ENCODE measurements at regions not wholly inside any gene's neighbourhood (a gene's known extent, or its start where the extent isn't known, plus 50 kb on each side); places are given as distances from the start of the nearest gene placed in this dataset.
A peak's percentile ranks its signal among the peaks of the same experiment; 100 is the strongest.

DNA sequence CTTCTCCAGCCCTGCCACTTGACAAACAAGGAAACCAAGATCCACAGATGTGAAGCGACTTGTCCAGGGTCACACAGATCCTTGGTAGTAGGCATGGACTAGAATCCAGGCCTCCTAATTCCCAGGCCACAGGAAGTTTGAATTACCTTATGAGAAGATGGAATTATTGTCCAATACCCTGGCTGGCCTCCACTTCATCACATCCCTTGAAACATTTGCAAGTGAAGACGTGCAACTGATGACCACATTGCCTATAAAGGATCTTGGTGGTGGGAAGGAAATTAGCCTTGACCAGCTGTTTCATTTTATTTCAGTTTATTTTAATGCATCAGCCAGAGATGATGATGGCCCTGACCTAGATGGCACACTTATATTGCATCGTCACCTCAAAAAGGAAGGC lies 165.8 kb upstream of the CAMK1G start:
- no peaks in the 10 kb centered on the region for H3K36me3 ChIP-seq (replicated peaks; ENCODE audit: insufficient read depth, low read length)

DNA sequence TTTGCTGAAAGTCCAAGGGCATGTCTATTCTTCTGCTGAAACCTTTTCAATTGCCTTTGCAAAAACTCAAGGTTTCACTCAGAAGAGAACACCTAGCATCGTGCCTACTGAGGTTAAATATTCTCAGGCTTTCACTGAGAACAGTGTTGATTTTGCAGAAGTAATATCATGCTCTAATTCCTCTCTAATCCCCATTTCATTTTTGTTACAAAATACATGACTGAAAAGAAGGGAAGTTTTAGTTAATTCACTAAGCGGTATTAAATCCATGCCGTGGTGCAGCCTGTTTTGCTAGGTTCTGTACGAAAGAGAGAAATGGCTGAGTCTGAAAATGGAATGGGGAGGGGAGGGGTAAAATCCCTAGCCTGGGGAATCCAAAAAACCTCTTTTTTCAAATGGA lies 163.2 kb upstream of the CAMK1G start:
- H3K36me3 ChIP-seq (replicated peaks; ENCODE audit: insufficient read depth, low read length), result no peaks in the 10 kb centered on the region
- H4K20me1 ChIP-seq (ENCODE audit: insufficient read depth, low read length), result no peaks in the 10 kb centered on the region
- H3K9ac ChIP-seq (ENCODE audit: low read length), result no peak overlapping the region
- TF ChIP-seq EZH2phosphoT487 (IDR thresholded peaks at IDR 0.05; ENCODE audit: low read length), result no peak
- TF ChIP-seq, protein P1, sequence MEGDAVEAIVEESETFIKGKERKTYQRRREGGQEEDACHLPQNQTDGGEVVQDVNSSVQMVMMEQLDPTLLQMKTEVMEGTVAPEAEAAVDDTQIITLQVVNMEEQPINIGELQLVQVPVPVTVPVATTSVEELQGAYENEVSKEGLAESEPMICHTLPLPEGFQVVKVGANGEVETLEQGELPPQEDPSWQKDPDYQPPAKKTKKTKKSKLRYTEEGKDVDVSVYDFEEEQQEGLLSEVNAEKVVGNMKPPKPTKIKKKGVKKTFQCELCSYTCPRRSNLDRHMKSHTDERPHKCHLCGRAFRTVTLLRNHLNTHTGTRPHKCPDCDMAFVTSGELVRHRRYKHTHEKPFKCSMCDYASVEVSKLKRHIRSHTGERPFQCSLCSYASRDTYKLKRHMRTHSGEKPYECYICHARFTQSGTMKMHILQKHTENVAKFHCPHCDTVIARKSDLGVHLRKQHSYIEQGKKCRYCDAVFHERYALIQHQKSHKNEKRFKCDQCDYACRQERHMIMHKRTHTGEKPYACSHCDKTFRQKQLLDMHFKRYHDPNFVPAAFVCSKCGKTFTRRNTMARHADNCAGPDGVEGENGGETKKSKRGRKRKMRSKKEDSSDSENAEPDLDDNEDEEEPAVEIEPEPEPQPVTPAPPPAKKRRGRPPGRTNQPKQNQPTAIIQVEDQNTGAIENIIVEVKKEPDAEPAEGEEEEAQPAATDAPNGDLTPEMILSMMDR (IDR thresholded peaks at IDR 0.05; ENCODE audit: low read length), result no peak
- TF ChIP-seq EZH2 (optimal IDR thresholded peaks at IDR 0.05; ENCODE audit: low read depth, low read length), result no peak
- H3K4me3 ChIP-seq (ENCODE audit: low read length), result no peak overlapping the region
- H3K79me2 ChIP-seq (ENCODE audit: low read length), result no peaks in the 10 kb centered on the region
- DNase-seq, result no peak
- H3F3A ChIP-seq (ENCODE audit: insufficient read depth, low read length), result peaks cover 8% of the 10 kb centered on the region; the same call in 1 of the 2 replicates
- H3K4me2 ChIP-seq (ENCODE audit: low read depth, low read length), result no peak overlapping the region
- no peak overlapping the region for H2AFZ ChIP-seq (ENCODE audit: low read length)
- H3K27me3 ChIP-seq (replicated peaks; ENCODE audit: insufficient read depth, low read length), result no peaks in the 10 kb centered on the region
- H3K9me2 ChIP-seq (replicated peaks; ENCODE audit: insufficient read depth, low read length), result no peaks in the 10 kb centered on the region
- H3K27ac ChIP-seq (ENCODE audit: low read length), result no peak overlapping the region
- H3K9me3 ChIP-seq (replicated peaks; ENCODE audit: insufficient read depth, low read length), result no peaks in the 10 kb centered on the region
- H3K4me1 ChIP-seq (ENCODE audit: low read length), result peaks cover 18% of the 10 kb centered on the region

More for the DNA sequence above, 165.8 kb upstream of the CAMK1G start:
- no peak overlapping the region for H3K4me3 ChIP-seq (ENCODE audit: low read length)
- no peak for TF ChIP-seq EZH2 (optimal IDR thresholded peaks at IDR 0.05; ENCODE audit: low read depth, low read length)
- TF ChIP-seq, protein P1 (IDR thresholded peaks at IDR 0.05; ENCODE audit: low read length), result no peak
- no peak for TF ChIP-seq EZH2phosphoT487 (IDR thresholded peaks at IDR 0.05; ENCODE audit: low read length)
- H4K20me1 ChIP-seq (ENCODE audit: insufficient read depth, low read length), result no peaks in the 10 kb centered on the region
- H3F3A ChIP-seq (ENCODE audit: insufficient read depth, low read length), result peaks cover 8% of the 10 kb centered on the region; the same call in 1 of the 2 replicates
- H3K4me2 ChIP-seq (ENCODE audit: low read depth, low read length), result no peak overlapping the region
- H3K9me3 ChIP-seq (replicated peaks; ENCODE audit: insufficient read depth, low read length), result no peaks in the 10 kb centered on the region
- no peak for DNase-seq
- H3K27ac ChIP-seq (ENCODE audit: low read length), result no peak overlapping the region
- H3K27me3 ChIP-seq (replicated peaks; ENCODE audit: insufficient read depth, low read length), result no peaks in the 10 kb centered on the region
- peaks cover 18% of the 10 kb centered on the region for H3K4me1 ChIP-seq (ENCODE audit: low read length)
- H3K9ac ChIP-seq (ENCODE audit: low read length), result no peak overlapping the region
- no peaks in the 10 kb centered on the region for H3K79me2 ChIP-seq (ENCODE audit: low read length)
- no peak overlapping the region for H2AFZ ChIP-seq (ENCODE audit: low read length)
- no peaks in the 10 kb centered on the region for H3K9me2 ChIP-seq (replicated peaks; ENCODE audit: insufficient read depth, low read length)

DNA sequence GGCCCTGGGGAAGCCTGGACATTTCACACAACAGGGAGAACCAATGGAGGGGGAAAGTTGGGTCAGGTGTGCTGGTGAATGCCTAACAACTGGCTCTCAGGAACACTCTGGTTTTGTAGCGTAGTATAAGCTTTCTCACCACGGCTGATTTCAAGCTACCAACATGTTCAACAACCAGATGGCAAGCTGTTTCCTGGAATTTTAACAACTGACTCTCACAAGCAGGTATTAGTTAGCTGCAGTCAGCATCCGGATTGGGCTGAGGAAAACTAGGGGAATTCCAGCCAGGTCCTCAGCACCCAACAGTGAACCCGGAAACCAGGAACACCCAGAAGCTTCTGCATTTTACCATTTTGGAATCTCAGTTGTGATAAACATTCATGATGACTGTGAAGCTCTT lies 162.3 kb upstream of the CAMK1G start:
- no peaks in the 10 kb centered on the region for H3K27me3 ChIP-seq (replicated peaks; ENCODE audit: insufficient read depth, low read length)
- no peaks in the 10 kb centered on the region for H3K9me2 ChIP-seq (replicated peaks; ENCODE audit: insufficient read depth, low read length)
- H3K9me3 ChIP-seq (replicated peaks; ENCODE audit: insufficient read depth, low read length), result no peaks in the 10 kb centered on the region
- peak; percentile 10 for DNase-seq
- H3F3A ChIP-seq (ENCODE audit: insufficient read depth, low read length), result peaks cover 8% of the 10 kb centered on the region; the same call in 1 of the 2 replicates
- peaks cover 18% of the 10 kb centered on the region for H3K4me1 ChIP-seq (ENCODE audit: low read length)
- no peaks in the 10 kb centered on the region for H3K79me2 ChIP-seq (ENCODE audit: low read length)
- TF ChIP-seq EZH2 (optimal IDR thresholded peaks at IDR 0.05; ENCODE audit: low read depth, low read length) (no peak), EZH2phosphoT487 (IDR thresholded peaks at IDR 0.05; ENCODE audit: low read length) (no peak)
- TF ChIP-seq, protein P1 (IDR thresholded peaks at IDR 0.05; ENCODE audit: low read length), result no peak
- H3K4me2 ChIP-seq (ENCODE audit: low read depth, low read length), result no peak overlapping the region
- H3K9ac ChIP-seq (ENCODE audit: low read length), result no peak overlapping the region
- no peak overlapping the region for H2AFZ ChIP-seq (ENCODE audit: low read length)
- no peaks in the 10 kb centered on the region for H4K20me1 ChIP-seq (ENCODE audit: insufficient read depth, low read length)
- no peak overlapping the region for H3K4me3 ChIP-seq (ENCODE audit: low read length)
- no peaks in the 10 kb centered on the region for H3K36me3 ChIP-seq (replicated peaks; ENCODE audit: insufficient read depth, low read length)
- peak overlapping the region; percentile 6; the same call in 1 of the 2 replicates for H3K27ac ChIP-seq (ENCODE audit: low read length)

Measured in MM.1S (cell line).